Gastroesophageal sphincter (tissue), 4 donors: ENCODE measurements at regions not wholly inside any gene's neighbourhood (a gene's known extent, or its start where the extent isn't known, plus 50 kb on each side); places are given as distances from the start of the nearest gene placed in this dataset.

ENCODE experiments used
- ATAC-seq: fragments of 150-250 bp; one replicate; pipeline ENCODE4 v1.9.1; 2016; ENCODE audit warnings: mild to moderate bottlenecking, moderate library complexity
- H3K27ac ChIP-seq, 4 donors: fragments of 200-600 bp; sonication (generic) in 3 of 4; 1 replicate in 3 of 4; 2 replicates in 1 of 4; pipeline ENCODE4 v1.5.1; 2016 to 2019
- H3K27me3 ChIP-seq: fragments of 200-600 bp; sonication (generic); one replicate; pipeline ENCODE4 v1.5.1; 2019
- H3K36me3 ChIP-seq, 2 donors: fragments of 200-600 bp; sonication (generic); one replicate each; pipeline ENCODE4 v1.5.1; 2019; ENCODE audit warnings: control low read depth in 1 of 2
- H3K4me1 ChIP-seq, 3 donors: fragments of 200-600 bp; sonication (generic); 1 replicate in 2 of 3; 2 replicates in 1 of 3; pipeline ENCODE4 v1.5.1; 2016 to 2019; ENCODE audit warnings: control low read depth in 2 of 3
- H3K4me3 ChIP-seq, 2 donors: fragments of 200-600 bp; sonication (generic); one replicate each; pipeline ENCODE4 v1.5.1; 2019; ENCODE audit warnings: mild to moderate bottlenecking in 1 of 2, moderate library complexity in 1 of 2
- H3K9me3 ChIP-seq, 3 donors: fragments of 200-600 bp; sonication (generic); one replicate each; pipeline ENCODE4 v1.5.1; 2017 to 2019; ENCODE audit warnings: control low read depth in 2 of 3
- CTCF ChIP-seq, 4 experiments: fragments of 200-600 bp in 2 of 4; fragments of 450-650 bp in 2 of 4; sonication (generic) in 1 of 4; IDR thresholded peaks; one replicate each; pipeline ENCODE4 v1.5.1; 2017 to 2019; ENCODE audit warnings: antibody characterized with exemption in 4 of 4, mild to moderate bottlenecking in 2 of 4, moderate library complexity in 2 of 4
- EP300 ChIP-seq: sonication (generic); formaldehyde crosslinking; IDR thresholded peaks from one replicate; pipeline ENCODE4 v1.6.1; 2017; ENCODE audit warnings: antibody characterized with exemption, mild to moderate bottlenecking
- POLR2A ChIP-seq, 2 donors: fragments of 450-650 bp; IDR thresholded peaks; one replicate each; pipeline ENCODE4 v1.6.1; 2017; ENCODE audit warnings: antibody characterized with exemption in 2 of 2, mild to moderate bottlenecking in 2 of 2, moderate library complexity in 1 of 2
- POLR2AphosphoS5 ChIP-seq: sonication (generic); formaldehyde crosslinking; IDR thresholded peaks from one replicate; pipeline ENCODE4 v1.6.1; 2017; ENCODE audit warnings: antibody characterized with exemption
- WGBS, 2 donors: methylation state at CpG; one replicate each; pipeline ENCODE4 v1.1.5; 2018; ENCODE audit warnings: low coverage in 1 of 2; 5-methylcytosine and 5-hydroxymethylcytosine counted together

- Histone ChIP-seq H3K4me3 (no peak overlapping the region), H3K9me3 (no peaks in the 10 kb centered on the region), H3K27ac (no peak overlapping the region), H3K4me1 (no peaks in the 10 kb centered on the region), H3K36me3 (no peaks in the 10 kb centered on the region), H3K27me3 (no peaks in the 10 kb centered on the region)
- no peak for ATAC-seq
- TF ChIP-seq POLR2AphosphoS5, result no peak
- no peak for TF ChIP-seq CTCF (IDR thresholded peaks at IDR 0.05)
- no peak for TF ChIP-seq EP300
- no peak for TF ChIP-seq POLR2A (IDR thresholded peaks at IDR 0.05)
- 70 to 83% methylated on average over 1 of the region's 1 CpG for WGBS, 2 donors
These were observed 145.2 kb upstream of the BTG1 start for GRCh38 chr12:92290886-92291285.

- TF ChIP-seq CTCF (IDR thresholded peaks at IDR 0.05) (no peak), POLR2A (IDR thresholded peaks at IDR 0.05) (no peak), POLR2AphosphoS5 (no peak), EP300 (no peak)
- Histone ChIP-seq H3K27ac (no peak overlapping the region), H3K4me3 (no peak overlapping the region), H3K4me1 (no peaks in the 10 kb centered on the region), H3K27me3 (no peaks in the 10 kb centered on the region), H3K36me3 (no peaks in the 10 kb centered on the region), H3K9me3 (no peaks in the 10 kb centered on the region)
- WGBS, 2 donors, result 60 to 73% methylated on average over 1 of the region's 1 CpG
- ATAC-seq, result no peak
These were observed 144.7 kb upstream of the BTG1 start for GRCh38 chr12:92290350-92290695.

GRCh38 chr12:92289629-92290349 is 144.1 kb upstream of the BTG1 start:
- H3K27ac ChIP-seq, result no peak overlapping the region
- no peaks in the 10 kb centered on the region for H3K36me3 ChIP-seq
- no peaks in the 10 kb centered on the region for H3K4me1 ChIP-seq
- no peak for TF ChIP-seq POLR2A (IDR thresholded peaks at IDR 0.05)
- TF ChIP-seq EP300, result no peak
- no peak for TF ChIP-seq POLR2AphosphoS5
- H3K4me3 ChIP-seq, result no peak overlapping the region
- H3K9me3 ChIP-seq, result no peaks in the 10 kb centered on the region
- no peak for ATAC-seq
- H3K27me3 ChIP-seq, result no peaks in the 10 kb centered on the region
- WGBS, 2 donors, result 64 to 69% methylated on average over 4 to 5 of the region's 5 CpGs

DNA sequence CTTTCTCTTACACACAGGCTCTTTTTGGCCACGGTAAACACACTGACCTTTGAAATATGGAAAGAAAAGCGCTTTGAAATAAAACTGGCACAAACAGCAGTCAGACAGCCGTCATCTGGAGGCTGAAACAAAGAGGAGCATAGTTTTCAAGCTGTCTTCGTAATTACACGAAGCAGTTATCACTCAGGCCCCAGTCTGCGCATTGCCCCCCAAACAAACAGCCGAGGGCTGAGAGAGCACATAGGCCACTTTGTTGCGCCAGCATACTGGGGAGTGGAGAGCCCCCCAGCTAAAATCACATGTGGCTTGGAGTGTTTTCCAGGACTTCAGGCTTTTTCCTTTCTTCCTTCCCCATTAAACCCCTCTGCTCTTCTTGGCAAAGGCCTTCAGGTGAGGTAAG is 142.9 kb upstream of the BTG1 start:
- no peak overlapping the region for H3K27ac ChIP-seq

DNA sequence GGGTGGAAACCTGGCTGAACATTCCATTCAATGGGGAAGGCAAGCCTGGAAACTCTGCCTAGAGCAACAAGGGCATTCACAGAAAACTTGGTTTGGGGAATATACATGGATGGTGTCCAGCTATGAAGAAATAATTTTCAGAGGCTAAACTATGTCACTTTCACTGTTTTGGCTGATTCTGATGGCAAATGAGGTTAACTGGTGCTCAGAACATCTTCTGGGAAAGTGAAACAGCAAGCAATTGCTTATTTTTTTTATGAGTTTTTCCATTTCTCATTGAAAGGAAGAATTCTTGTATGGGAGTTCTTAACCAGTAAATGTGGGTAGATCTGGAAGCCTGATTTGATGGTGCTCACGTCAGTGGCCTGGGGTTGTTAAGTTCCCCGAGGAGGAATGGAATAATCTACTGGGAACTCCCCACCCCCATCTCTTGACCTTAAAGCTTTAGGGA is 132.8 kb upstream of the BTG1 start:
- ATAC-seq, result peak; percentile 68
- no peak overlapping the region for H3K4me3 ChIP-seq
- no peak for TF ChIP-seq POLR2A (IDR thresholded peaks at IDR 0.05)
- TF ChIP-seq POLR2AphosphoS5, result peak; percentile 20
- H3K36me3 ChIP-seq, result no peaks in the 10 kb centered on the region
- H3K4me1 ChIP-seq, result peaks cover 0 to 8% (median 0%) of the 10 kb centered on the region in 3 donors
- H3K27me3 ChIP-seq, result no peaks in the 10 kb centered on the region
- H3K9me3 ChIP-seq, result no peaks in the 10 kb centered on the region
- 0 to 11% methylated on average over 2 of the region's 2 CpGs for WGBS, 2 donors
- peak overlapping the region; percentile 29 to 62 (median 53) for H3K27ac ChIP-seq

More for the DNA sequence above, 142.9 kb upstream of the BTG1 start:
- no peaks in the 10 kb centered on the region for H3K36me3 ChIP-seq
- no peak overlapping the region for H3K4me3 ChIP-seq
- no peaks in the 10 kb centered on the region for H3K9me3 ChIP-seq
- no peaks in the 10 kb centered on the region for H3K27me3 ChIP-seq
- no peak for TF ChIP-seq EP300
- H3K4me1 ChIP-seq, result no peaks in the 10 kb centered on the region
- ATAC-seq, result peak; percentile 46
- 76 to 93% methylated on average over 8 of the region's 8 CpGs for WGBS, 2 donors

DNA sequence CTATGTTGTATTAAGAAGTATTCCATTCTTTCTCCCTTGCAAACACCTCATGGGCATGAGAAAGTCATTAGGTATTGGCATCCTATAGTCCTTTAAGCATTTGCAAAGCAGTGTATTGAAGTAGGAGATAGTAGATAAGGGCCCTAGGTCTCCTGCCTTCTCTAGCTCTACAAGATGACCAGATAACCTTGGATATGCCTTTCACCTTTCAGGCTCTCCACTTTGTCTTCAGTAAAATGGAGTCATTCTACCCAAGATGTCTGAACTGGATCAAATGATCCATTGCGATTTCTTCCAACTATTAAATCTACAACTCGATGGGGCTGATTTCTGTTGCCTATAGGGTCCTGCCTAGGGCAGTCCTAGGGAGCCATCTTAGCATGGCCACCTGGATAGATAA is 132.1 kb upstream of the BTG1 start:
- Histone ChIP-seq H3K27me3 (no peaks in the 10 kb centered on the region), H3K36me3 (no peaks in the 10 kb centered on the region), H3K4me3 (no peak overlapping the region), H3K4me1 (peaks cover 0 to 8% (median 0%) of the 10 kb centered on the region in 3 donors), H3K9me3 (no peaks in the 10 kb centered on the region), H3K27ac (peak overlapping the region in 2 of 4 donors; percentile 60 to 62)
- 50 to 86% methylated on average over 1 to 2 of the region's 2 CpGs for WGBS, 2 donors
- TF ChIP-seq POLR2A (IDR thresholded peaks at IDR 0.05) (no peak), EP300 (no peak), CTCF (IDR thresholded peaks at IDR 0.05) (no peak), POLR2AphosphoS5 (no peak)
- no peak for ATAC-seq
